NCI-H1694 treated with DMSO at 0.1 percent for 48 hours (cell line): ENCODE measurements at regions not wholly inside any gene's neighbourhood (a gene's known extent, or its start where the extent isn't known, plus 50 kb on each side); places are given as distances from the start of the nearest gene placed in this dataset.

Experiments used
- DNase-seq: peaks from one replicate; lab custom pipeline; 2025; lab: John Stamatoyannopoulos, UW

GRCh38 chr12:90029317-90029716 is 320.7 kb upstream of the ATP2B1 start:
- DNase-seq: no peak

GRCh38 chr12:90028635-90029051 is 320.0 kb upstream of the ATP2B1 start:
- no peak for DNase-seq

GRCh38 chr12:90027889-90028634 is 319.4 kb upstream of the ATP2B1 start:
- no peak for DNase-seq

GRCh38 chr12:90027041-90027440 is 318.4 kb upstream of the ATP2B1 start:
- DNase-seq: no peak

GRCh38 chr12:90026516-90026915 is 317.9 kb upstream of the ATP2B1 start:
- no peak for DNase-seq

GRCh38 chr12:90024262-90024661 is 315.6 kb upstream of the ATP2B1 start:
- no peak for DNase-seq

- no peak for DNase-seq
Observed at GRCh38 chr12:90023207-90023900, 314.7 kb upstream of the ATP2B1 start.

- DNase-seq: no peak
Observed at GRCh38 chr12:90021795-90022440, 313.3 kb upstream of the ATP2B1 start.

GRCh38 chr12:90020881-90021280 is 312.2 kb upstream of the ATP2B1 start:
- DNase-seq: no peak

- no peak for DNase-seq
Observed at GRCh38 chr12:90020436-90020835, 311.8 kb upstream of the ATP2B1 start.

GRCh38 chr12:90020014-90020413 is 311.4 kb upstream of the ATP2B1 start:
- no peak for DNase-seq

GRCh38 chr12:90017316-90017715 is 308.7 kb upstream of the ATP2B1 start:
- DNase-seq: no peak

- DNase-seq: no peak
Observed at GRCh38 chr12:90015228-90015627, 306.6 kb upstream of the ATP2B1 start.

GRCh38 chr12:90013409-90013808 is 304.8 kb upstream of the ATP2B1 start:
- DNase-seq: no peak

GRCh38 chr12:90010089-90010488 is 301.5 kb upstream of the ATP2B1 start:
- no peak for DNase-seq

- DNase-seq: no peak
Observed at GRCh38 chr12:90008277-90008676, 299.6 kb upstream of the ATP2B1 start.

- no peak for DNase-seq
Observed at GRCh38 chr12:90004319-90005074, 295.9 kb upstream of the ATP2B1 start.

- no peak for DNase-seq
Observed at GRCh38 chr12:90003688-90004087, 295.1 kb upstream of the ATP2B1 start.

GRCh38 chr12:90000721-90001120 is 292.1 kb upstream of the ATP2B1 start:
- DNase-seq: no peak

- DNase-seq: no peak
Observed at GRCh38 chr12:89999699-90000505, 291.3 kb upstream of the ATP2B1 start.

GRCh38 chr12:89995870-89996269 is 287.2 kb upstream of the ATP2B1 start:
- no peak for DNase-seq

GRCh38 chr12:89994911-89995310 is 286.3 kb upstream of the ATP2B1 start:
- DNase-seq: no peak
